Neural cell (in vitro differentiated cells): ENCODE measurements at regions not wholly inside any gene's neighbourhood (a gene's known extent, or its start where the extent isn't known, plus 50 kb on each side); places are given as distances from the start of the nearest gene placed in this dataset.

Experiments
- H2AFZ ChIP-seq: fragments of 200-600, 300-800 bp; sonication (generic), shearing (Covaris generic); 2 replicates; pipeline ENCODE4 v1.6.0; 2014; ENCODE audit warnings: low read depth, mild to moderate bottlenecking, antibody characterized with exemption, low read length, moderate library complexity
- H3F3A ChIP-seq: fragments of 200-600 bp; shearing (Covaris generic); 2 replicates; pipeline ENCODE4 v1.6.1; 2016; ENCODE audit warnings: mild to moderate bottlenecking, moderate library complexity, mixed read lengths, antibody characterized with exemption, low read length; ENCODE audit not compliant: insufficient read depth, poor library complexity, severe bottlenecking
- H3K27ac ChIP-seq: fragments of 200-600, 300-800 bp; sonication (generic), shearing (Covaris generic); 2 replicates; pipeline ENCODE4 v1.5.1; 2014; ENCODE audit warnings: mild to moderate bottlenecking, low read length, moderate library complexity
- H3K27me3 ChIP-seq: fragments of 300-800, 200-600 bp; sonication (generic), shearing (Covaris generic); 2 replicates; pipeline ENCODE4 v1.6.0; 2014; ENCODE audit warnings: mild to moderate bottlenecking, low read depth, low read length, moderate library complexity; ENCODE audit not compliant: insufficient read depth
- H3K36me3 ChIP-seq: fragments of 300-800, 200-600 bp; sonication (generic), shearing (Covaris generic); 2 replicates; pipeline ENCODE4 v1.5.1; 2014; ENCODE audit warnings: mild to moderate bottlenecking, antibody characterized with exemption, low read length, moderate library complexity; ENCODE audit not compliant: insufficient read depth
- H3K4me2 ChIP-seq: fragments of 300-800, 200-600 bp; sonication (generic), shearing (Covaris generic); 2 replicates; pipeline ENCODE4 v1.6.0; 2014; ENCODE audit warnings: mild to moderate bottlenecking, low read length
- H3K4me3 ChIP-seq: fragments of 300-800, 200-600 bp; sonication (generic), shearing (Covaris generic); 2 replicates; pipeline ENCODE4 v1.5.1; 2014; ENCODE audit warnings: mild to moderate bottlenecking, low read length, moderate library complexity
- H3K79me2 ChIP-seq: fragments of 200-600 bp; shearing (Covaris generic); replicated peaks from 2 replicates; pipeline ENCODE4 v1.6.0; 2014; ENCODE audit warnings: mild to moderate bottlenecking, low read length, moderate library complexity; ENCODE audit not compliant: insufficient read depth
- H3K9ac ChIP-seq: fragments of 300-800, 200-600 bp; sonication (generic), shearing (Covaris generic); 2 replicates; pipeline ENCODE4 v1.6.1; 2016; ENCODE audit warnings: mild to moderate bottlenecking, low read length, mixed read lengths
- H3K9me2 ChIP-seq: fragments of 200-600 bp; shearing (Covaris generic); 2 replicates; pipeline ENCODE4 v1.6.1; 2016; ENCODE audit warnings: mild to moderate bottlenecking, low read length, mixed read lengths; ENCODE audit not compliant: insufficient read depth
- H3K9me3 ChIP-seq: fragments of 200-600, 300-800 bp; sonication (generic), shearing (Covaris generic); 2 replicates; pipeline ENCODE4 v1.6.1; 2016; ENCODE audit warnings: mild to moderate bottlenecking, mixed run types, low read length, moderate library complexity, mixed read lengths
- H4K20me1 ChIP-seq: fragments of 200-600 bp; shearing (Covaris generic); 2 replicates; pipeline ENCODE4 v1.6.1; 2016; ENCODE audit warnings: mild to moderate bottlenecking, mixed run types; ENCODE audit not compliant: insufficient read depth
- CTCF ChIP-seq: fragments of 450-650 bp; IDR thresholded peaks from 2 replicates; pipeline ENCODE4 v1.5.1; 2014; ENCODE audit warnings: antibody characterized with exemption, mild to moderate bottlenecking, moderate library complexity; ENCODE audit not compliant: poor library complexity, severe bottlenecking
- EP300 ChIP-seq: fragments of 450-650 bp; conservative IDR thresholded peaks from 2 replicates; pipeline ENCODE4 v1.6.1; 2014; ENCODE audit warnings: antibody characterized with exemption, mild to moderate bottlenecking, moderate library complexity; ENCODE audit not compliant: poor library complexity, severe bottlenecking
- EZH2 ChIP-seq: fragments of 200-600, 300-800 bp; shearing (Covaris generic), sonication (generic); IDR thresholded peaks from 2 replicates; pipeline ENCODE4 v1.6.1; 2014; ENCODE audit warnings: antibody characterized with exemption, low read length, borderline replicate concordance, mild to moderate bottlenecking; ENCODE audit not compliant: insufficient read depth, poor library complexity, severe bottlenecking
- MXI1 ChIP-seq: fragments of 450-650 bp; conservative IDR thresholded peaks from 2 replicates; pipeline ENCODE4 v1.6.1; 2014; ENCODE audit warnings: antibody characterized with exemption, mild to moderate bottlenecking; ENCODE audit not compliant: poor library complexity, severe bottlenecking
- POLR2AphosphoS5 ChIP-seq: IDR thresholded peaks from 2 replicates; pipeline ENCODE4 v1.6.1; 2012
- RAD21 ChIP-seq: fragments of 450-650 bp; conservative IDR thresholded peaks from 2 replicates; pipeline ENCODE4 v1.6.1; 2014; ENCODE audit warnings: antibody characterized with exemption, mild to moderate bottlenecking, moderate library complexity
- REST ChIP-seq: IDR thresholded peaks from 2 replicates; pipeline ENCODE4 v1.6.1; 2012; ENCODE audit warnings: borderline replicate concordance
- SMC3 ChIP-seq: fragments of 450-650 bp; conservative IDR thresholded peaks from 2 replicates; pipeline ENCODE4 v1.6.1; 2014; ENCODE audit warnings: antibody characterized with exemption, mild to moderate bottlenecking, moderate library complexity; ENCODE audit not compliant: poor library complexity
- TAF1 ChIP-seq: IDR thresholded peaks from 2 replicates; pipeline ENCODE4 v1.6.1; 2012; ENCODE audit warnings: low read depth

- Histone ChIP-seq H3K79me2 (no peaks in the 10 kb centered on the region), H3K4me3 (no peak overlapping the region), H3K4me2 (no peak overlapping the region), H3K9me3 (no peaks in the 10 kb centered on the region), H4K20me1 (no peaks in the 10 kb centered on the region), H3K9me2 (no peaks in the 10 kb centered on the region), H2AFZ (no peak overlapping the region), H3K27me3 (no peaks in the 10 kb centered on the region), H3K9ac (no peak overlapping the region), H3K36me3 (no peaks in the 10 kb centered on the region), H3F3A (no peaks in the 10 kb centered on the region), H3K27ac (no peak overlapping the region)
- TF ChIP-seq MXI1 (no peak), EZH2 (no peak), REST (no peak), POLR2AphosphoS5 (no peak), TAF1 (no peak), EP300 (no peak)
Measured at GRCh38 chr6:147054158-147054557, 150.1 kb upstream of the STXBP5 start.

- Histone ChIP-seq H3K36me3 (no peaks in the 10 kb centered on the region), H4K20me1 (no peaks in the 10 kb centered on the region)
Measured at GRCh38 chr6:147054871-147055270, 149.3 kb upstream of the STXBP5 start.

More at GRCh38 chr6:147054871-147055270, 149.3 kb upstream of the STXBP5 start:
- H3K9ac ChIP-seq = no peak overlapping the region
- no peak overlapping the region for H3K4me2 ChIP-seq
- H3F3A ChIP-seq = no peaks in the 10 kb centered on the region
- no peak overlapping the region for H3K27ac ChIP-seq
- H3K4me3 ChIP-seq = no peak overlapping the region
- no peak for TF ChIP-seq EZH2
- no peak for TF ChIP-seq REST
- no peak for TF ChIP-seq POLR2AphosphoS5
- no peak for TF ChIP-seq EP300
- no peak for TF ChIP-seq MXI1
- no peak for TF ChIP-seq RAD21
- TF ChIP-seq TAF1 = no peak
- no peak for TF ChIP-seq SMC3
- TF ChIP-seq CTCF = no peak
- H3K27me3 ChIP-seq = no peaks in the 10 kb centered on the region
- H3K9me2 ChIP-seq = no peaks in the 10 kb centered on the region
- H3K9me3 ChIP-seq = no peaks in the 10 kb centered on the region
- no peaks in the 10 kb centered on the region for H3K79me2 ChIP-seq
- H2AFZ ChIP-seq = no peak overlapping the region
